ENCODE measurements at regions not wholly inside any gene's neighbourhood (a gene's known extent, or its start where the extent isn't known, plus 50 kb on each side); places are given as distances from the start of the nearest gene placed in this dataset.

DNA sequence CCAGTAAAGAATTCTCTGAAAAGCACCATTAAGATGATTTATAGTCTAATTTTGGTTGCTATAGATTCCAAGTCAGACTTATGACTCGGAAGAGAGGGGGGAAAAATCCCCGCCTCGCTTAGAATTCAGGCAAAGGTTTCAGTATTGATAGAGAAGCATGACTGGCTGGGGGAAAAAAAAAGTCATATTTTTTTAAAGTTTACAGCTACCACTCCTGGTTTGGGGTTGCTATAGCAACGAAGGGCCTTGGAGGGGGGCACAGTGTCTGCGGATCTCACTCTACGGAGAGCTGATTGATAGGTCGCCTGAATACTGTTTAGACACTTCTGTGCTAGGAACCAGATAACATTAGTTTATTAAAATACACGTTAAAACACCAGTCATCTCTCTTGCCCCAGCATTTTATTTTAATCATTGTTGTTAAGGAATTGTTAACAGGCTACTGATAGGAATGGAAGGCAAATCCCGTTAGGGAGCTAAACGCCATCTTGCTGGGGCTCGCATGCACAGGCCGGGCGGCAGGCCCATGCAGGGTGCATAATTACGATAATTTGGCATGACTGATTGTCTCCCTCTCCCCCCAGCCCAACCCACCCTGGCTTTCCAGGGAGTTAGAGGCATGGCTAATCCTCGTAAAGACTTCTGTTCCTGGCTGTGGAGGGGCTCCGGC is 380.0 kb upstream of the XYLT1 start:
- no peaks in the 10 kb centered on the region for H3K4me1 ChIP-seq (ENCODE audit: insufficient read depth)
- H3K9ac ChIP-seq, result no peak overlapping the region
- no peak overlapping the region for H3K4me3 ChIP-seq
- 36 to 39% methylated on average over 16 of the region's 16 CpGs for WGBS, 2 experiments (ENCODE audit: low coverage in 1 of 2, low lambda C conversion rate in 2 of 2, missing lambda C conversion rate in 2 of 2)
- no peak overlapping the region for H3K27ac ChIP-seq
- no peaks in the 10 kb centered on the region for H3K9me3 ChIP-seq (ENCODE audit: low read depth)
- H3F3A ChIP-seq (ENCODE audit: insufficient read depth), result no peaks in the 10 kb centered on the region
- DNase-seq, result no peak
- no peak overlapping the region for H3K4me2 ChIP-seq (ENCODE audit: unreplicated experiment)
- H4K20me1 ChIP-seq (ENCODE audit: insufficient read depth), result no peaks in the 10 kb centered on the region
- no peak overlapping the region for H2AFZ ChIP-seq
- peaks cover 3% of the 10 kb centered on the region for H3K27me3 ChIP-seq (replicated peaks; ENCODE audit: insufficient read depth)
- no peaks in the 10 kb centered on the region for H3K36me3 ChIP-seq (ENCODE audit: low read depth)
- TF ChIP-seq EZH2 (IDR thresholded peaks at IDR 0.05; ENCODE audit: insufficient read depth, poor library complexity, severe bottlenecking) (no peak), EZH2phosphoT487 (IDR thresholded peaks at IDR 0.05; ENCODE audit: insufficient read depth, low read depth) (no peak)
- in situ Hi-C loops (cut with MboI), result no loop called here
- no peaks in the 10 kb centered on the region for H3K79me2 ChIP-seq (ENCODE audit: insufficient read depth)
- no peaks in the 10 kb centered on the region for H3K9me2 ChIP-seq (ENCODE audit: insufficient read depth)

DNA sequence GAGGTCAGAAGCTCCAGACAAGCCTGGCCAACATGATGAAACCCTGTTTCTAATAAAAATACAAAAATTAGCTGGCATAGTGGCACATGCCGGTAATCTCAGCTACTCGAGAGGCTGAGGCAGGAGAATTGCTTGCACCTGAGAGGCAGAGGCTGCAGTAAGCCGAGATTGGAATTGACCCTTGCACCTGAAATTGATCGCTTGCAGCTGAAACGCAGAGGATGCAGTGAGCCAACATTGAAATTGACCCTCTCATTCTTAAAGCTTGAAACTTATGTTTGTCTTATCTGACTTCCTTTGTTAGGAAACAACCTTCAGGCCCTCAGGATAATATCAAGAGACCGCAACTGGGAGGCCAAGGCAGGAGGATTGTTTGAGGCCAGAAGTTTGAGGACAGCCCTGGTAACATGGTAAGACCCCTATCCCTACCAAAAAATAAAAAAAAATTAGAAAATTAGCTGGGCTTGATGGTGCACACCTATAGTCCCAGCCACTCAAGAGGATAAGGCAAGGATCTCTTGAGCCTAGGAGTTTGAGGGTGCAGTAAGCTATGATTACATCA is 376.6 kb upstream of the XYLT1 start:
- peaks cover 3% of the 10 kb centered on the region; the same call in 1 of the 2 replicates for H3K27me3 ChIP-seq (replicated peaks; ENCODE audit: insufficient read depth)
- H3K4me3 ChIP-seq, result no peak overlapping the region
- H3K79me2 ChIP-seq (ENCODE audit: insufficient read depth), result no peaks in the 10 kb centered on the region
- WGBS, 2 experiments (ENCODE audit: low coverage in 1 of 2, low lambda C conversion rate in 2 of 2, missing lambda C conversion rate in 2 of 2), result 53 to 58% methylated on average over 6 of the region's 6 CpGs
- H3F3A ChIP-seq (ENCODE audit: insufficient read depth), result no peaks in the 10 kb centered on the region
- no peak for DNase-seq
- no peak overlapping the region for H3K27ac ChIP-seq
- no peak overlapping the region for H3K9ac ChIP-seq
- no peaks in the 10 kb centered on the region for H3K36me3 ChIP-seq (ENCODE audit: low read depth)
- H2AFZ ChIP-seq, result no peak overlapping the region
- H3K4me2 ChIP-seq (ENCODE audit: unreplicated experiment), result no peak overlapping the region
- in situ Hi-C loops (cut with MboI), result no loop called here
- H3K4me1 ChIP-seq (ENCODE audit: insufficient read depth), result no peaks in the 10 kb centered on the region
- no peak for TF ChIP-seq EZH2 (IDR thresholded peaks at IDR 0.05; ENCODE audit: insufficient read depth, poor library complexity, severe bottlenecking)
- no peak for TF ChIP-seq EZH2phosphoT487 (IDR thresholded peaks at IDR 0.05; ENCODE audit: insufficient read depth, low read depth)
- no peaks in the 10 kb centered on the region for H3K9me2 ChIP-seq (ENCODE audit: insufficient read depth)
- no peaks in the 10 kb centered on the region for H4K20me1 ChIP-seq (ENCODE audit: insufficient read depth)
- H3K9me3 ChIP-seq (ENCODE audit: low read depth), result no peaks in the 10 kb centered on the region

DNA sequence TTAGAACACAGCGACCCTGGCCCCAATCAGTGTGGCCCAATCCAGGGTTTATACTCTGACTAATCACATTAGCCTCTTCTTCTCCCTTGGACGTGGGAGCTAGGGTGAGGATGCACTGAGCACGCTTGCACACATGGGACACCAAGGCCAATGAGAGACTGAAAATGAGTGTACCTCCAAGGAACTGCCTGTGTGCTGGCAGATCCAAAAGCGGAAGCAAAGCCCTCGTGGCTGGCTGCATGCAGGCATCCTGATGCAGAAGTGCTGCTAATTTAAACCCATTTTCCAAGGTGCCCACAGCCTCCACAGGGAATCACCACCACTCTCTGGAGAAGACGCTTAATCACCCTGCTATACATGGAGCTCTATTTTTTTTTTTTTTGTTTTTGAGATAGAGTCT is 375.3 kb upstream of the XYLT1 start:
- Histone ChIP-seq H3K4me3 (no peak overlapping the region), H3K9me3 (ENCODE audit: low read depth) (no peaks in the 10 kb centered on the region), H3K36me3 (ENCODE audit: low read depth) (no peaks in the 10 kb centered on the region), H3K9me2 (ENCODE audit: insufficient read depth) (no peaks in the 10 kb centered on the region), H3K4me1 (ENCODE audit: insufficient read depth) (no peaks in the 10 kb centered on the region), H3K79me2 (ENCODE audit: insufficient read depth) (no peaks in the 10 kb centered on the region), H3F3A (ENCODE audit: insufficient read depth) (no peaks in the 10 kb centered on the region), H3K9ac (no peak overlapping the region), H3K27me3 (replicated peaks; ENCODE audit: insufficient read depth) (peaks cover 3% of the 10 kb centered on the region; the same call in 1 of the 2 replicates), H4K20me1 (ENCODE audit: insufficient read depth) (no peaks in the 10 kb centered on the region), H3K27ac (no peak overlapping the region), H2AFZ (no peak overlapping the region), H3K4me2 (ENCODE audit: unreplicated experiment) (no peak overlapping the region)
- DNase-seq, result no peak
- TF ChIP-seq EZH2 (IDR thresholded peaks at IDR 0.05; ENCODE audit: insufficient read depth, poor library complexity, severe bottlenecking), result no peak
- TF ChIP-seq EZH2phosphoT487 (IDR thresholded peaks at IDR 0.05; ENCODE audit: insufficient read depth, low read depth), result no peak
- in situ Hi-C loops (cut with MboI), result no loop called here
- 71 to 77% methylated on average over 6 of the region's 6 CpGs for WGBS, 2 experiments (ENCODE audit: low coverage in 1 of 2, low lambda C conversion rate in 2 of 2, missing lambda C conversion rate in 2 of 2)

DNA sequence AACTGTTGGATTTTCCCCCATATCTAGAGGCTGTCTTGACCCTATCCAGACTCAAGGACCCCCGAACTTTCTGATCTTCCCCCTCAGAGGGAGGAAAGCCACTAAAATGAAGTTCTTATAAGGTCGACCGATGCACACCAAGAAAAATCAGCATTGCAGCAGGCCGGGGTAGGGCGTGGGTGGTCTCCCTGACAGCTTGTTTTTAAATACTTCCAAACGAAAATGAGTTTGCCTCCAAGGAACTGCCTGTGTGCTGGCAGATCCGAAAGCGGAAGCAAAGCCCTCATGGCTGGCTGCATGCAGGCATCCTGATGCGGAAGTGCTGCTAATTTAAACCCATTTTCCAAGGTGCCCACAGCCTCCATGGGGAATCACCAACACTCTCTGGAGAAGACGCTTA is 374.3 kb upstream of the XYLT1 start:
- no peaks in the 10 kb centered on the region for H3K36me3 ChIP-seq (ENCODE audit: low read depth)
- no peak for DNase-seq
- no peak overlapping the region for H3K9ac ChIP-seq
- no peak overlapping the region for H3K4me2 ChIP-seq (ENCODE audit: unreplicated experiment)
- WGBS, 2 experiments (ENCODE audit: low coverage in 1 of 2, low lambda C conversion rate in 2 of 2, missing lambda C conversion rate in 2 of 2), result 23 to 40% methylated on average over 10 of the region's 10 CpGs
- H4K20me1 ChIP-seq (ENCODE audit: insufficient read depth), result no peaks in the 10 kb centered on the region
- H3K4me1 ChIP-seq (ENCODE audit: insufficient read depth), result no peaks in the 10 kb centered on the region
- TF ChIP-seq EZH2phosphoT487 (IDR thresholded peaks at IDR 0.05; ENCODE audit: insufficient read depth, low read depth) (no peak), EZH2 (IDR thresholded peaks at IDR 0.05; ENCODE audit: insufficient read depth, poor library complexity, severe bottlenecking) (no peak)
- H3K4me3 ChIP-seq, result no peak overlapping the region
- peaks cover 3% of the 10 kb centered on the region; the same call in 1 of the 2 replicates for H3K27me3 ChIP-seq (replicated peaks; ENCODE audit: insufficient read depth)
- no peak overlapping the region for H3K27ac ChIP-seq
- H2AFZ ChIP-seq, result no peak overlapping the region; the same call in 1 of the 2 replicates
- H3K79me2 ChIP-seq (ENCODE audit: insufficient read depth), result no peaks in the 10 kb centered on the region
- in situ Hi-C loops (cut with MboI), result no loop called here
- no peaks in the 10 kb centered on the region for H3F3A ChIP-seq (ENCODE audit: insufficient read depth)
- no peaks in the 10 kb centered on the region for H3K9me2 ChIP-seq (ENCODE audit: insufficient read depth)
- H3K9me3 ChIP-seq (ENCODE audit: low read depth), result no peaks in the 10 kb centered on the region
